Tibial nerve (tissue), 4 donors: ENCODE measurements at regions not wholly inside any gene's neighbourhood (a gene's known extent, or its start where the extent isn't known, plus 50 kb on each side); places are given as distances from the start of the nearest gene placed in this dataset.
"Not testable (repeated sequence)": the region's sequence is repeated elsewhere in the genome, so short reads cannot be mapped to it uniquely, and the experiment has no call there.

Source experiments
- DNase-seq, 2 donors: peaks; one replicate each; pipeline ENCODE4 v3.0.0-alpha.2; 2019; ENCODE audit warnings: low spot score in 2 of 2
- H3K27ac ChIP-seq, 4 donors: fragments of 200-600 bp; sonication (generic) in 3 of 4; one replicate each; pipeline ENCODE4 v1.5.1; 2017 to 2019; ENCODE audit warnings: mild to moderate bottlenecking in 1 of 4
- H3K27me3 ChIP-seq, 2 donors: fragments of 200-600 bp; sonication (generic) in 1 of 2; one replicate each; pipeline versions ENCODE4 v1.5.1 to v1.6.0; 2017 to 2019
- H3K36me3 ChIP-seq, 3 donors: fragments of 200-600 bp; sonication (generic); one replicate each; pipeline ENCODE4 v1.5.1; 2018 to 2019
- H3K4me1 ChIP-seq, 4 donors: fragments of 200-600 bp; sonication (generic) in 3 of 4; one replicate each; pipeline ENCODE4 v1.5.1; 2017 to 2019
- H3K4me3 ChIP-seq, 4 donors: fragments of 200-600 bp; sonication (generic) in 3 of 4; one replicate each; pipeline ENCODE4 v1.5.1; 2017 to 2019; ENCODE audit warnings: mild to moderate bottlenecking in 1 of 4, moderate library complexity in 1 of 4
- H3K9me3 ChIP-seq, 4 donors: fragments of 200-600 bp; sonication (generic) in 3 of 4; one replicate each; pipeline ENCODE4 v1.5.1; 2017 to 2019
- EP300 ChIP-seq, 2 donors: sonication (generic); formaldehyde crosslinking; IDR thresholded peaks; one replicate each; pipeline ENCODE4 v1.6.1; 2017; ENCODE audit warnings: antibody characterized with exemption in 2 of 2, mild to moderate bottlenecking in 1 of 2
- POLR2A ChIP-seq, 2 donors: fragments of 450-650 bp; IDR thresholded peaks; one replicate each; pipeline ENCODE4 v1.6.1; 2017; ENCODE audit warnings: antibody characterized with exemption in 2 of 2, mild to moderate bottlenecking in 2 of 2, moderate library complexity in 2 of 2
- WGBS, 2 donors: methylation state at CpG; one replicate each; pipeline ENCODE4 v1.1.5; 2018; 5-methylcytosine and 5-hydroxymethylcytosine counted together
- TF ChIP-seq, protein P1 (sequence below), 5 experiments: fragments of 200-600 bp in 3 of 5; fragments of 450-650 bp in 2 of 5; sonication (generic) in 3 of 5; IDR thresholded peaks; one replicate each; pipeline ENCODE4 v1.5.1; 2016 to 2019; ENCODE audit warnings: antibody characterized with exemption in 5 of 5, mild to moderate bottlenecking in 3 of 5, moderate library complexity in 2 of 5

DNA sequence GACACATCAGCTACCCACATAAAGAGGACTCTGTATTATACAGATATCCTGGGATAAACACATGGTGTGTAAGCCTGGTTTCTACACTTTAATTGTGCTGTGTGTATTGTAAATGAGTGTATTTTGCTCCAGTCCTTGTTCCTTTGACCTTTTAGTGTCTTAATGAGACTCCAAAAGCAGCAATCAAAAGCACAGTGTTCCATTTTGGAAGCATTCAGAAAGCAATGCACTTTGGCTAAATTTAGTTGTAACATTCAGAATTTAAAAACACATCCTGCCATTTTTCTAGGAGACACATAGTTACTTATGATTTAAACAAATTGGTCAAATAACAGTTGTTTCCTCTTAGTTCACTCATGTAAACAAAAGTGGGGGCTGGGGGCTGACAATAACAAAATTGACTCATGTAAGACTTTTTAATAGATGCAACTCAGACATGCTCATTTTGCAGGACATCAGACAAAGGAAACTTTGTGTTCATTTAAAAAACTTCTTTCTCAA is 122.2 kb downstream of the GPR37 start:
- no peak overlapping the region for H3K4me3 ChIP-seq
- H3K4me1 ChIP-seq: no peaks in the 10 kb centered on the region
- H3K36me3 ChIP-seq: no peaks in the 10 kb centered on the region
- H3K27me3 ChIP-seq: no peaks in the 10 kb centered on the region
- H3K9me3 ChIP-seq: no peaks in the 10 kb centered on the region
- TF ChIP-seq EP300 (IDR thresholded peaks at IDR 0.05) (no peak), POLR2A (IDR thresholded peaks at IDR 0.05) (no peak)
- TF ChIP-seq, protein P1, sequence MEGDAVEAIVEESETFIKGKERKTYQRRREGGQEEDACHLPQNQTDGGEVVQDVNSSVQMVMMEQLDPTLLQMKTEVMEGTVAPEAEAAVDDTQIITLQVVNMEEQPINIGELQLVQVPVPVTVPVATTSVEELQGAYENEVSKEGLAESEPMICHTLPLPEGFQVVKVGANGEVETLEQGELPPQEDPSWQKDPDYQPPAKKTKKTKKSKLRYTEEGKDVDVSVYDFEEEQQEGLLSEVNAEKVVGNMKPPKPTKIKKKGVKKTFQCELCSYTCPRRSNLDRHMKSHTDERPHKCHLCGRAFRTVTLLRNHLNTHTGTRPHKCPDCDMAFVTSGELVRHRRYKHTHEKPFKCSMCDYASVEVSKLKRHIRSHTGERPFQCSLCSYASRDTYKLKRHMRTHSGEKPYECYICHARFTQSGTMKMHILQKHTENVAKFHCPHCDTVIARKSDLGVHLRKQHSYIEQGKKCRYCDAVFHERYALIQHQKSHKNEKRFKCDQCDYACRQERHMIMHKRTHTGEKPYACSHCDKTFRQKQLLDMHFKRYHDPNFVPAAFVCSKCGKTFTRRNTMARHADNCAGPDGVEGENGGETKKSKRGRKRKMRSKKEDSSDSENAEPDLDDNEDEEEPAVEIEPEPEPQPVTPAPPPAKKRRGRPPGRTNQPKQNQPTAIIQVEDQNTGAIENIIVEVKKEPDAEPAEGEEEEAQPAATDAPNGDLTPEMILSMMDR (IDR thresholded peaks at IDR 0.05): no peak
- no peak overlapping the region for H3K27ac ChIP-seq
- DNase-seq: no peak

DNA sequence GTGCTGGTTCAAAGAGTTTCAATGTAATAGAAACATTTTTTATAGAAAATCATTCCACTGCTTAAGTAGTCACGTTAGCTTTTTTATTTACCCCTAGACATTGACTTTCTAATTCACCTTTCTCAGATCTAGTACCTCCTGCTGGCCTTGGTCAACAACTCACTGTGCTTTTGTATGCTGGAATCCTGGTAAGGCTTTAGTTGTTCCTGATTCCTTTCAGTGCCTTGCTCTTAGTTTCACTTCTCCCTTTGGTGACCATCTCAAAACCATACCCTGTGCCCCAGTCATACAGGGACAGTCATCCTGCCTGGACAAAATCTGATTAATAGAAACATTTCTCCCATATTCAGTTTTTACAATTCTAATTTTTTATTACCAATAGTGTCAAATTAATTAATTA is 130.2 kb downstream of the GPR37 start:
- Histone ChIP-seq H3K9me3 (no peaks in the 10 kb centered on the region), H3K4me3 (no peak overlapping the region), H3K27me3 (no peaks in the 10 kb centered on the region), H3K4me1 (no peaks in the 10 kb centered on the region), H3K27ac (no peak overlapping the region), H3K36me3 (no peaks in the 10 kb centered on the region)
- TF ChIP-seq, protein P1 (IDR thresholded peaks at IDR 0.05): no peak
- TF ChIP-seq EP300 (IDR thresholded peaks at IDR 0.05): no peak
- no peak for TF ChIP-seq POLR2A (IDR thresholded peaks at IDR 0.05)
- 57 to 63% methylated on average over 1 of the region's 1 CpG for WGBS, 2 donors
- DNase-seq: no peak

DNA sequence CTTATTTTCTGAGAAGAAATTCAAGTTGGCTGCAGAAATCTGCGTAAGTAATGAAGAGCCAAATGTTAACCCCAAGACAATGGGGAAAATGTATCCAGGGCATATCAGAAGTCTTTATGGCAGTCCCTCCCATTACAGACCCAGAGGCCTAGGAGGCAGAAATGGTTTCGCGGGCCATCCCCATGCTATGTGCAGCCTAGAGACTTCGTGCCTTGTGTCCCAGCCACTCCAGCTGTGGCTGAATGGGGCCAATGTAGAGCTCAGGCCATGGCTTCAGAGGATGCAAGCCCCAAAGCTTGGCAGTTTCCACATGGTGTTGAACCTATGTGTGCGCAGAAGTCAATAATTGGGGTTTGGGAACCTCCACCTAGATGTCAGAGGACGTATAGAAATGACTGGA is 131.9 kb downstream of the GPR37 start:
- 86 to 88% methylated on average over 6 of the region's 6 CpGs for WGBS, 2 donors
- no peaks in the 10 kb centered on the region for H3K27me3 ChIP-seq

DNA sequence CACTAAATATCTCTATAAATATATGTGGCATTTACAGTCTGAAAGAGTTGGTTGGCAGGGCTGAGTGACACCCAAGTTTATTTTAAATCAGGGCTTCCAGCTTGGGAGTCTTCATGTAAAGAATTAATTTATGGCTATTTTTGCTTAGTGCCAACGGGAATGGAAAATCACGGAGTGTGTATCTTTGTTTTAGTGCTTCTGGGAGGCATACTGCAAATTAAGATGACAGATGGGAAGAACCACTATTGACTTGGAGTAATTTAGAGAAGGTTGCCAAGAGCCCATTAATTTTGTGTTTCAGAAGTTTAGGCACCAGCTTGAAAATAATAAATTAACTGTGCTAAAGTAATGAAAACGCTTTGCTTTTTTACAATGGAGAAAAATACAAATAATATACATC is 135.2 kb downstream of the GPR37 start:
- no peaks in the 10 kb centered on the region for H3K36me3 ChIP-seq
- no peak for DNase-seq
- no peak overlapping the region for H3K4me3 ChIP-seq
- TF ChIP-seq EP300 (IDR thresholded peaks at IDR 0.05) (no peak), POLR2A (IDR thresholded peaks at IDR 0.05) (no peak)
- TF ChIP-seq, protein P1 (IDR thresholded peaks at IDR 0.05): no peak
- H3K9me3 ChIP-seq: peaks cover 0 to 8% (median 0%) of the 10 kb centered on the region in 4 donors
- H3K4me1 ChIP-seq: no peaks in the 10 kb centered on the region
- H3K27me3 ChIP-seq: no peaks in the 10 kb centered on the region
- WGBS, 2 donors: 73 to 75% methylated on average over 3 of the region's 3 CpGs
- H3K27ac ChIP-seq: no peak overlapping the region

More for the DNA sequence above, 131.9 kb downstream of the GPR37 start:
- Histone ChIP-seq H3K9me3 (no peaks in the 10 kb centered on the region), H3K27ac (no peak overlapping the region), H3K4me3 (no peak overlapping the region), H3K36me3 (no peaks in the 10 kb centered on the region), H3K4me1 (no peaks in the 10 kb centered on the region)
- TF ChIP-seq EP300 (IDR thresholded peaks at IDR 0.05) (no peak), POLR2A (IDR thresholded peaks at IDR 0.05) (no peak)
- TF ChIP-seq, protein P1 (IDR thresholded peaks at IDR 0.05): no peak
- no peak for DNase-seq

DNA sequence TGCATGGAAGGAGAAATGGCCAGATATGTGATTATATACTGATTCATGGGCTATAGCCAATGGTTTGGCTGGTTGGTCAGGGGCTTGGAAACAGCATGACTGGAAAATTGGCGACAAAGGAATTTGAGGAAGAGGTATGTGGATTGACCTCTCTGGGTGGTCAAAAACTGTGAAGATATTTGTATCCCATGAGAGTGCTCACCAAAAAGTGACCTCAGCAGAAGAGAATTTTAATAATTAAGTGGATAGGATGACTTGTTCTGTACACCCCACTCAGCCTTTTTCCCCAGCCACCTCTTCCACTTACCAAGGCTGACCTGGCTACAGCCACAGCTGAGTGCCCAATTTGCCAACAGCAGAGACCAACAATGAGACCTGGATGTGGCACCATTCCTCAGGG is 146.7 kb downstream of the GPR37 start:
- TF ChIP-seq, protein P1 (IDR thresholded peaks at IDR 0.05): no peak
- TF ChIP-seq EP300 (IDR thresholded peaks at IDR 0.05) (no peak), POLR2A (IDR thresholded peaks at IDR 0.05) (no peak)
- H3K36me3 ChIP-seq: no peaks in the 10 kb centered on the region
- no peaks in the 10 kb centered on the region for H3K4me1 ChIP-seq
- DNase-seq: no peak
- H3K4me3 ChIP-seq: no peak overlapping the region
- no peak overlapping the region for H3K27ac ChIP-seq
- WGBS, 2 donors: 90% methylated on average over 1 of the region's 1 CpG
- H3K27me3 ChIP-seq: no peaks in the 10 kb centered on the region
- H3K9me3 ChIP-seq: no peaks in the 10 kb centered on the region

DNA sequence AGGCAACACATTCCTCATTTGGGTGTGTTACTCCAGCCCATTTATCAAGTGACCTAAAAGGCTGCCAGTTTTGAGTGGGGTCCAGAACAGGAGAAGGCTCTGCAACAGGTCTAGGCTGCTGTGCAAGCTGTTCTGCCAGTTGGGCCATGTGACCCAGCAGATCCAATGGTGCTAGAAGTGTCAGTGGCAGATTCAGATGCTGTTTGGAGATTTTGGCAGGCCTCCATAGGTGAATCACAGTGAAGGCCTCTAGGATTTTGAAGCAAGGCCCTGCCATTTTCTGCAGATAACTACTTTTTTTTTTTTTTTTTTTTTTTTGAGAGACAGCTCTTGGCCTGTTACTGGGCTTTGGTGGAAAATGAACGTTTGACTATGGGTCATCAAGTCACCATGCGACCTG is 147.5 kb downstream of the GPR37 start:
- not testable (repeated sequence) for H3K4me3 ChIP-seq, H3K9me3 ChIP-seq

More for the DNA sequence above, 147.5 kb downstream of the GPR37 start:
- not testable (repeated sequence) for H3K27ac ChIP-seq, H3K36me3 ChIP-seq, H3K27me3 ChIP-seq, DNase-seq, H3K4me1 ChIP-seq
- 75 to 86% methylated on average over 2 of the region's 2 CpGs for WGBS, 2 donors
